Upper lobe of left lung (tissue), 4 donors: ENCODE measurements at regions not wholly inside any gene's neighbourhood (a gene's known extent, or its start where the extent isn't known, plus 50 kb on each side); places are given as distances from the start of the nearest gene placed in this dataset.

Experiments used
- CTCF ChIP-seq, 6 experiments: fragments of 450-650 bp in 4 of 6; fragments of 200-600 bp in 2 of 6; sonication (generic) in 2 of 6; IDR thresholded peaks; one replicate each; pipeline ENCODE4 v1.5.1; 2016 to 2019; ENCODE audit warnings: antibody characterized with exemption in 6 of 6
- EP300 ChIP-seq, 4 donors: sonication (generic); formaldehyde crosslinking; IDR thresholded peaks; one replicate each; pipeline ENCODE4 v1.5.1; 2017; ENCODE audit warnings: antibody characterized with exemption in 4 of 4, control low read depth in 2 of 4
- POLR2A ChIP-seq, 4 donors: fragments of 450-650 bp; IDR thresholded peaks; one replicate each; pipeline ENCODE4 v1.5.1; 2016 to 2017; ENCODE audit warnings: antibody characterized with exemption in 4 of 4, mild to moderate bottlenecking in 2 of 4
- POLR2AphosphoS5 ChIP-seq, 2 donors: sonication (generic); formaldehyde crosslinking; IDR thresholded peaks; one replicate each; pipeline ENCODE4 v1.5.1; 2017; ENCODE audit warnings: antibody characterized with exemption in 2 of 2

- TF ChIP-seq CTCF (IDR thresholded peaks at IDR 0.05) (no peak), POLR2A (IDR thresholded peaks at IDR 0.05) (no peak), POLR2AphosphoS5 (IDR thresholded peaks at IDR 0.05) (no peak), EP300 (IDR thresholded peaks at IDR 0.05) (no peak)
Measured at GRCh38 chr2:13986119-13986720, 646.3 kb upstream of the LRATD1 start.
